NT2/D1 (cell line): ENCODE measurements at regions not wholly inside any gene's neighbourhood (a gene's known extent, or its start where the extent isn't known, plus 50 kb on each side); places are given as distances from the start of the nearest gene placed in this dataset.

Experiments used
- YY1 ChIP-seq: IDR thresholded peaks from 2 replicates; pipeline ENCODE4 v1.6.1; 2011; ENCODE audit not compliant: insufficient read length, insufficient read depth
- ZNF274 ChIP-seq: IDR thresholded peaks from 2 replicates; pipeline ENCODE4 v1.6.1; 2011; ENCODE audit warnings: mild to moderate bottlenecking, low read depth, low read length

DNA sequence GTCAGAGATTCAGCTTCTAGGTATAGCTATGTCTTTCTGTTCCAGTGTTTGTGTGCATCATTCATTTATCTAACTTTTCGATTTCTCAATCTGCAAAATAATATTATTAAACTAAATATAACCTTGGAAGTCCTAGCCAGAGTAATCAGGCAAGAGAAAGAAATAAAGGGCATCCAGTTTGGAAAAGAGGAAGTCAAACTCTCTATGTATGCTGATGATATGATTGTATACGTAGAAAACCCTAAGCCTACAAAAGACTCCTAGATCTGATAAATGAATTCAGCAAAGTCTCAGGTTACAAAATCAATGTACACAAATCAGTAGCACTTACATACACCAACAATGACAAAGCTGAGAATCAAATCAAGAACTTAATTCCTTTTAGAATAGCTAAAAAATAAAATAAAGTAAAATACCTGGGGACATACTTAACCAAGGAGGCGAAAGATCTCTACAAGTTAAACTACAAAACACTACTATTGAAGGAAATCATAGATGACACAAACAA is 718.2 kb downstream of the NTRK3 start:
- no peak for TF ChIP-seq ZNF274
- no peak for TF ChIP-seq YY1
